Bronchial epithelial cell (primary cell): ENCODE measurements at regions not wholly inside any gene's neighbourhood (a gene's known extent, or its start where the extent isn't known, plus 50 kb on each side); places are given as distances from the start of the nearest gene placed in this dataset.

Experiments
- DNase-seq: peaks from one replicate; pipeline ENCODE4 v3.0.0-alpha.2; 2010; ENCODE audit warnings: low read depth
- FAIRE-seq: peaks from 2 replicates; lab custom pipeline; 2011; peaks lifted over from hg19 to GRCh38; lab: Jason Lieb, UNC
- H3K27me3 ChIP-seq: 2 replicates; pipeline ENCODE4 v1.5.1; 2011; ENCODE audit warnings: low read length; ENCODE audit not compliant: control insufficient read depth, insufficient read depth
- H3K36me3 ChIP-seq: 2 replicates; pipeline ENCODE4 v1.5.1; 2011; ENCODE audit warnings: low read length; ENCODE audit not compliant: control insufficient read depth, insufficient read depth
- H3K4me3 ChIP-seq: 2 replicates; pipeline ENCODE4 v1.5.1; 2011; ENCODE audit warnings: mild to moderate bottlenecking, low read depth, low read length, control low read depth
- TF ChIP-seq, protein P1 (sequence below): IDR thresholded peaks from 2 replicates; pipeline ENCODE4 v1.5.1; 2011; ENCODE audit warnings: mild to moderate bottlenecking, moderate library complexity, low read length, control low read depth, inconsistent platforms; ENCODE audit not compliant: insufficient read depth, severe bottlenecking

DNA sequence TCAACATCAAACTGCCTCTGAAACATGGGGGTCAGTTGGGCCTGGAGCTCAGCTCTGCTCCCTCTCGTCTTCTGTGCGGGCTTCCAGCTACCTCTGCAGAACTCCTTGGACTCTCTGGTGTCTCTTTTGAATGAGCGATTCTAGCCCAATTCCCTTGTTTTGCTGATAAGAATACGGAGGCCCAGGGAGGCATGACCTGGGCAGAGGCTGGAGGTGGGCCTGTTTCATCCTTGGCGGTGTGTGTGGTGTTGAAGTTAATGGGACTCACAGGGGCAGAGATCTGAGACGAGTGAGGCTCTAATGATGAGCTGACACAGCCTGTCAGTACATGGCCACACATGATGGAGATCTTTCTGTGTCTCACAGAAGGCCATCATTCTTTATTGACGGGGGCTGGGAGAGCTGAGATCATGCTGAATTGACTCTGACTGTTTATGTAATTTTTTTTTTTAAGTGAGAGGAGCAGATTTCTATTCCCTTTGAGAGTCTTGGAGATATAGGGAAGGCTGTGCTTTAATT lies 134.5 kb downstream of the URB2 start:
- no peaks in the 10 kb centered on the region for H3K36me3 ChIP-seq
- TF ChIP-seq, protein P1, sequence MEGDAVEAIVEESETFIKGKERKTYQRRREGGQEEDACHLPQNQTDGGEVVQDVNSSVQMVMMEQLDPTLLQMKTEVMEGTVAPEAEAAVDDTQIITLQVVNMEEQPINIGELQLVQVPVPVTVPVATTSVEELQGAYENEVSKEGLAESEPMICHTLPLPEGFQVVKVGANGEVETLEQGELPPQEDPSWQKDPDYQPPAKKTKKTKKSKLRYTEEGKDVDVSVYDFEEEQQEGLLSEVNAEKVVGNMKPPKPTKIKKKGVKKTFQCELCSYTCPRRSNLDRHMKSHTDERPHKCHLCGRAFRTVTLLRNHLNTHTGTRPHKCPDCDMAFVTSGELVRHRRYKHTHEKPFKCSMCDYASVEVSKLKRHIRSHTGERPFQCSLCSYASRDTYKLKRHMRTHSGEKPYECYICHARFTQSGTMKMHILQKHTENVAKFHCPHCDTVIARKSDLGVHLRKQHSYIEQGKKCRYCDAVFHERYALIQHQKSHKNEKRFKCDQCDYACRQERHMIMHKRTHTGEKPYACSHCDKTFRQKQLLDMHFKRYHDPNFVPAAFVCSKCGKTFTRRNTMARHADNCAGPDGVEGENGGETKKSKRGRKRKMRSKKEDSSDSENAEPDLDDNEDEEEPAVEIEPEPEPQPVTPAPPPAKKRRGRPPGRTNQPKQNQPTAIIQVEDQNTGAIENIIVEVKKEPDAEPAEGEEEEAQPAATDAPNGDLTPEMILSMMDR, result no peak
- H3K27me3 ChIP-seq, result no peaks in the 10 kb centered on the region
- no peak overlapping the region for H3K4me3 ChIP-seq
- DNase-seq, result no peak
- FAIRE-seq, result no peak

DNA sequence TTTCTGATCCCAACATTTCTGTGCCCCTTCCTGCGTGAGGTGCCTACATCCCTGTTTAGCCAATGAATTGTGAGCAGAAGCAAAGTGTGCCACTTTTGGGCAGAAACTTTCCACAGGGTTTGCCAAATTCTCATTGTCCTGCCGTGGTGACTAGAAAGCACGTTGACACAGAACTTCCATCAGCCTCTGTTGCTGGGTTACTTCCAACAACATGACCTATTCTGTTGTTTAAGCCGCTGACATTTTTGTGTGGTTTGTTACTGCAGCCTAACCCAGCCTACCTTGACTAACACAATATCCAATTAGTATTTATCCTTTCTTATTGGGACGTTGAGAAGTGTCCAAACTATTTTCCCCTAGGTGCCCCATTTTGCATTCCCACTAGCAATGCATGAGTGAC lies 136.8 kb downstream of the URB2 start:
- TF ChIP-seq, protein P1, result no peak
- H3K36me3 ChIP-seq, result no peaks in the 10 kb centered on the region
- H3K27me3 ChIP-seq, result no peaks in the 10 kb centered on the region
- no peak for DNase-seq
- no peak for FAIRE-seq
- no peak overlapping the region for H3K4me3 ChIP-seq

DNA sequence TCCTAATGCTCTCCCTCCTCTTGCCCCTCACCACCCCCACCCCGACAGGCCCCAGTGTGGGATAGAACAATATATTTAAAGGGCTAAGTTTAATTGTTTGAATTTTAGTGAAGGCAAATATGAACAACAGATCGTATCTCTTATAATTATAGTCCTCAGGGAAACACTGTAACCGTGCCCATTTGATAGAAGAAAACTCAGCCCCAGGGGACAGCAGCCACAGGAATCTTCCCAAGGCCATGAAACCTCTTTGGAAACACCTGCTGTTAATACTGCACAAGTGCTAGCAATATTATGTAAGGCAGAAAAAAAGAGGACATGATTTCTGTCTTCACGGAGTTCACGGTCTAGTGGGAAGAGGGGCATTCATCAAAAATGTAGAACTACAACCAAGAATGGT lies 142.2 kb downstream of the URB2 start:
- H3K4me3 ChIP-seq, result no peak overlapping the region
- no peaks in the 10 kb centered on the region for H3K36me3 ChIP-seq
- TF ChIP-seq, protein P1, result no peak
- no peaks in the 10 kb centered on the region for H3K27me3 ChIP-seq
- DNase-seq, result no peak
- no peak for FAIRE-seq

DNA sequence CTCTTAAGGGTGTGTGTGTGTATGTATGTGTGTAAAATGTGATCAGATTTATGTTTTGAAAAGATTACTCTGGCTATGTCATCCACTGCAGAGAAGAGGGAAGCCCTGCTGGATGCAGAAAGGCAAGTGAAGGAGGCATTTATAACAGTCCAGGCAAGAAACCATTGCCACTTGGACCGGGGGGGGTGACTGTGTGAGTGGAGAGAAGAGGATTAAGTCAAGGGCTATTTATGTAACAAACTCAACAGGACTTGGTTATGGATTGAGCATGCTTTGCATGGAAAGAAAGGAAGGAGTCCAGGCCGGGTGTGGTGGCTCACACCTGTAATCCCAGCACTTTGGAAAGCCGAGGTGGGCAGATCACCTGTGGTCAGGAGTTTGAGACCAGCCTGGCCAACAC lies 143.0 kb downstream of the URB2 start:
- Histone ChIP-seq H3K27me3 (no peaks in the 10 kb centered on the region), H3K36me3 (no peaks in the 10 kb centered on the region)

DNA sequence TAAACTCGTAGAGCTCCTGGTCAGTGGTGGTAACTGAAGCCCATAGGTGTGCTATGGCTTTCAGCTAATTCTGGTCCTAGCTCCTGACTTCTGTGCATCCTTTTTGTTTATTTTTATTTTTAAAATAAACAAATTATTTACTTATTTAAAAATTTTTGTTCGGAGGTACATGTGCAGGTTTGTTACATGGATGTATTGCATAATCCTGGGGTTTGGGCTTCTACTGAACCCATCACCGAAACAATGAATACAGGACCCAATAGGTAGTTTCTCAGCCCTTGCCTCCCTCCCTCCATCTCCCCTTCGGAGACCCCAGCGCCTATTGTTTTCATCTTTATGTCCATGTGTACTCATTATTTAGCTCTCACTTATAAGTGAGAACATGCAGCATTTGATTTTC lies 143.8 kb downstream of the URB2 start:
- no peak for FAIRE-seq
- TF ChIP-seq, protein P1, result no peak
- no peak for DNase-seq
- Histone ChIP-seq H3K27me3 (no peaks in the 10 kb centered on the region), H3K36me3 (no peaks in the 10 kb centered on the region), H3K4me3 (no peak overlapping the region)

More for the DNA sequence above, 143.0 kb downstream of the URB2 start:
- TF ChIP-seq, protein P1, result no peak
- no peak for FAIRE-seq
- DNase-seq, result no peak
- H3K4me3 ChIP-seq, result no peak overlapping the region

DNA sequence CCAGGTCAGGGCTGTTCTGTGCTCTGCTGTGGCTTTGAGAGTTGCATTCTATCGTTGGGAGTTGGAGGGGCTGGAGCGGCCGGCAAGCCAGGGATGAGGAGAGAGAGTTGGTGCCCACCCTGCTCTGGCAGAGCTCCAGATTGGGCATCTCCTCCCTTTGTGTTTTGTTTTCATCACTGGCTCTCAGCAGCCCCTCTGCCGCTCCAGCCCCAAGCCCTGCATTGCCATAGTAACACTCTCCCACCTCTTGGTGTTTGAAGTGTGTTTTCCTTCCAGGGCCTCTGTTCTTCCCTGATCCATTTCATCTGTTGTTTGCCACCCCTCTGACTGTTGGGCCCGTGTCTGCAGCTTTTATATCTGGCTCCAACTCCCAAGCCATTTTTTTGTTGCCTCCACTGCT lies 152.7 kb downstream of the URB2 start:
- no peak for DNase-seq
- H3K27me3 ChIP-seq, result peaks cover 5% of the 10 kb centered on the region
- TF ChIP-seq, protein P1, result no peak
- H3K36me3 ChIP-seq, result no peaks in the 10 kb centered on the region
- FAIRE-seq, result no peak
- no peak overlapping the region for H3K4me3 ChIP-seq
